ENCODE measurements at regions not wholly inside any gene's neighbourhood (a gene's known extent, or its start where the extent isn't known, plus 50 kb on each side); places are given as distances from the start of the nearest gene placed in this dataset.
A peak's percentile ranks its signal among the peaks of the same experiment; 100 is the strongest.

DNA sequence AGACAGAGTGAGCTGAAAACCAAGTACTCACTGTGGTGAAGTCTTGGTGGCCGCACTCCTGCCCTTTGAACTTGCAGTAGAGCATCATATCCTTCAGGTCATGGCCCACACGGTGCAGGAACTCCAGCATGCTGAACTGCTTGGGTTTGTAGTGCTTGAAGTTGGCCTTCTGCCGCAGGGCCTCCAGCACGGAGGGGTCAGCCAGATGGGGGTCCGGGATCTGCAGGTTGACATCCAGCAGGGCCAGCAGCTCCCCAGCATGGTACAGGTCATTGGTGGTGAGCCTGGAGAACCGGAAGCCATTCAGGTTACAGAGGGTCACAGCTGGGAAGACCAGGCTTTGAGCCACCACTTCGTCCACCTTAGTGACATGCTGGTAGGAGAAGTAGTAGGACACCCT is 99.1 kb upstream of the CCL2 start:
- DNase-seq: no peak

DNA sequence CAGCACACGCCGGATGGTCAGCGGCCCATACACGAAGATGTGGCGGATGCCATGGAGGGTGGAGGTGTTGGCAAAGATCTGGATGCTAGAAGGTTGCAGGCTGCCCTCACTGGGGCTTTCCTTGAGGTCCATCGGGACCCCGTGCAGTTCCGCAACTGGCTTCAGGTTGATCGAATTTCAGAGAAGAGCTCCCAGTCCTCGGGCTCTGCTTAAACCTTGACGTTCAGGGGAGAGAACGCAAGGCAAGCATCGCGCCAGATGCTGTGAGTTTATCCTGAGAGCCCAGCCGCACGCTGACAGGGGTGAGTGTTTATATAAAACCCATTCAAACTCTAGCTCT is 98.7 kb upstream of the CCL2 start:
- no peak for DNase-seq

DNA sequence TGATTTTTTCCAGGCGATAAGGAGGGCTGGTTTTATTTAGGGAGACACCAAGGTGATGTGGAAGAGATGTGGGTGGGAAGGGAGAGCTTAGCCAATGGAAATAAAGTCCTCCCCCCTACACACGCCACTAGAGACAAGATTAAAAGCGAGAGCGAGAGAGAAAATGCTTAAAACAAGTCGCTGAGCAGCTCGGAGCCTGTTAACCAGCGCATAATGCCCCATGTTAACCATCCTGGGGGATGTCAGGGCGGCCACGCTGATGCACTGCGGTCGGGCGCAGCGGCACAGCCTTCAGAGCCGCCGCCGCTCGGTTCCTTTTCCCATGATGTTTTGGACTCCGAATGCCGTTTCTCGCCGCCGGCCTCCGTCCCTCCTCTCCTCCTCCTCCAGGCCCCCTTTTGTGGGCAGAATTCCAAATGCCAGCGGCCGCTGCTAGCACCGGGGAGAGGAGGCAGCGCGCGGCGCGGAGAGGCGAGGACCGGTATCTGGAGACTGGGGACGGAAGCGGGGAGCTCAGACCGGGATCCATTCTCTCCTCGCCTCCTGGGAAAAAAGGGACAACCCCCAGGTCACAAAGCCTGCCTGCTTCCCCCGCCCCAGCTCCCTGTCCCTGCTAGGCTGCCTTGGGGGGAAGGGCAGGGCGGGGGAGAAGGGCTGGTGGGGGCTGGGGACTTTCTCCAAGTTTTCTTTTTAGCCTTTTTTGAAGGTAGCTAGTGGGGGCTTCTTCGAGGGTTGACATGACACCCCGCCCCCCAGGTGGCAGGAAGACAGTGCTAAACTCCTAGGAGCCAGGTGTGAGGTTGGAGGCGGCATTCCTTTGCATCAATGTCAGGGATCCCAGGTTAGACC is 98.1 kb upstream of the CCL2 start:
- DNase-seq: no peak

DNA sequence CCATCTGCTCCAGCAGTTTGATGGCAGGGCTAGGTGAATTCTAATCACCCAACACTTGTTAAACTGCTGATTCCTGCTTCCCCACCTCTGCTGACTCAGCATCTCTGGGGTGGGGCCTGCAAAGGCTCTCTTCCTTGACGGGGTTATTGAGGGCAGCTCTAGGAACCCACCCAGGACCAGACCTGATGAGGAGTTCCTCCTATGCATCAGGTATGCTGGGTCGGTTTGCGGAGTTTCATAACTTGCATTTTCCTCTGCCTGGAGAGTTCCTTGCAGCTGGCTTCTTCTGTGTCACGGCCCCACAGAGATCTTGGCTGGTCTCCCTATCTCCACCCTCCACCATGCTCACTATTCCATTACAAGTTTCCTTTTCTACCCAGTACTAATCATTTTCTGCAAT is 93.4 kb upstream of the CCL2 start:
- DNase-seq: no peak

DNA sequence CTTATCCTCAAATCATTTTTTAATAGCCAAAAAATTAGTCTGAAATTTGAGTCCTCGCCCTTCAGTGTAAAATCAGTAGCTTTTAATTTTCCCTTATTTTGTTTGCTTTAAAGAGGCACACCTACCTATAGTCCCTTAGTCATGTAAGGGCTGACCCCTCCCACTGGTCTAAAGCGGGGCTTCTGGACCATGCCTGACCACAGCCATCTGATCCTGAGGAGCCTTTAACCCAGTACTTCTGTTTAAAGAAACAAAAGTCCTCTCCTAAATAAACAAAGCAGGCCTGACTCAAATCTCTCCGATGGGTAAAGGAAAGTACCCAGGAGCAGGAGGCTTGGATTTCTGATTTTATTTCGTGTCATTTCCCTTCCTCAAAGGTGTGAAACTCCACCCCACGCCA is 92.0 kb upstream of the CCL2 start:
- DNase-seq: no peak

GRCh38 chr17:34163646-34164045 is 91.4 kb upstream of the CCL2 start:
- DNase-seq: peak; percentile 16

DNA sequence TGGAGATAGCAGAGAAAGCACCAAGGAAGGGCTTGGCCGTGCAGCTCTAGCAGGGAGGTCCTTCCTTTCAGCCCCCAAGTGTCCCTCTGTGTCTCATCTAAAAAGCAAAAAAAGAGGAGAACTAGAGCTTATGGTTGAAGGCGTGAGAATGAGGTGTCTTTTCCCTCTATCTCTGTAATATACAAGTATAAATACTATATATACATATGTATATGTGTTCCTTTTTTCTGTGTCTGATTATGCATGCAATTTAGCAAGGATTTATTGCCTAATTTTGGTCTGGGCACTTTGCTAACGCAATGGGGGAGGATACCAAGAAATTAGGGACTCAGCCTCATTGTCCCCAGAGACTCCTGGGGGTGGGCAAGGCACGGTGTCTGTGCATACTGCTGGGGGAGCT is 90.2 kb upstream of the CCL2 start:
- no peak for DNase-seq

GRCh38 chr17:34166352-34166751 is 88.7 kb upstream of the CCL2 start:
- DNase-seq: no peak

- DNase-seq: no peak
These were observed 87.7 kb upstream of the CCL2 start for GRCh38 chr17:34167354-34167753.

DNA sequence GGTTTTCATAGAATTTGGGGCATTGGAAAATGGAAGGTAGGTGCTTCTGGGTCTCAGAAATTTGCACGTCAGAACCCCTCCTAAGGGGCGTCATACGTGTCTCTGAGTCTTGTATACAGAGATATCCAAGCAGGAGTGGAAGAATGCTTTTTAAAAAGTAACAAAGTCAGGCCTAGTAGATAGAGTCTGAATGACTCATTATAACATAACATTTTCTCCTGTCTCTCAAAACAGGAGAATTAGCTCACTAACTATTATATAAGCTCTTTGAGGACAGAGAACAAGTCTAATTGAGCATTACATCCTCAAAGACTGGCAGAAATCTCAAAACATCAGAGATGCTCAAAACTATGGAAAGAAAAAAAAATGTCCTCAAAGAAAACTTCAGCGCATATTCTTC is 86.1 kb upstream of the CCL2 start:
- DNase-seq: no peak

DNA sequence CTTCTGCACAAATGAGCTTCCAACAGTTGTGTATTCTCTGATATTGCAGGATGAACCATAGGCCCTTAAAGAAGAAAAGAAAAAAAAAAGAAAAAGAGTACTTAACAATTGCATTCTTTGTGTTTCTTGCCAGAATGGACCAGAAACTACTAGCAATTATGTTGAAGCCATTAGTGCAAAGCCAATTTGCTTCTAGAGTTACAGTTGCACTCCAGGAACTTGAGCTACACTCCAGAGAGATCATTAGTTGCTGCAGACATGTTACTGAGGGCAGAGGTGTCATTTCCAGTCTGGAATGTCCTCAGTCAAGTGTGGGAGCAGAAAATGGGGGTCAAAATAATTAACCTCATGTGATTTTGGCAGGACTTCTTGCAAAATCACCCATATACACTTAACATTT is 85.6 kb upstream of the CCL2 start:
- no peak for DNase-seq

DNA sequence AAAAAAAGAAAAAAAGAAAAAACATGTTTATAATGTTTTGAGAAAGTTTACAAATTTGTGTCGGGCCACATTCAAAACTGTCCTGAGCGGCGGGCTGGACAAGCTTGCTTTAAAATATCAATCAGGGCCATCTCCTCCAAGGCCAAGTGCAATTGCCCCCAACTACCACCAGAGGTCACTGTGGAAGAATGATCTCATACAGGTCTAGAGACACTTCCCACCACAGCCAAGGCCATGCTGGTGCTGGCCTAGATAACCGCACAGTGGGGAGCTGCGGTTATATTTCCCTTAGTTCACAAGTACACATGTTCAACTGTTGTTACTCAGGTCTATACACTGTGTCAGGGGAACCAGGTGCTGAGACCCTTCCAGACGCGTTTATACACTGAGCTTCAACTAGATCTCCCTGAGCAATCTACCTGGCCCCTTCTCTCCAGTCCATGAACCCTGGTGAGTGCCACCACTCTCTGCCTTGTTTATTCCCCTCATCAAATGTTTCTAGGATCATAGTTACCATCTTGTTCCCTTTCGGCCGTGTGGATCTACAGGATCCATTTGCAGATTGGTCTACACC is 83.8 kb upstream of the CCL2 start:
- DNase-seq: peak; percentile 87

- DNase-seq: no peak
These were observed 82.6 kb upstream of the CCL2 start for GRCh38 chr17:34172390-34172918.

DNA sequence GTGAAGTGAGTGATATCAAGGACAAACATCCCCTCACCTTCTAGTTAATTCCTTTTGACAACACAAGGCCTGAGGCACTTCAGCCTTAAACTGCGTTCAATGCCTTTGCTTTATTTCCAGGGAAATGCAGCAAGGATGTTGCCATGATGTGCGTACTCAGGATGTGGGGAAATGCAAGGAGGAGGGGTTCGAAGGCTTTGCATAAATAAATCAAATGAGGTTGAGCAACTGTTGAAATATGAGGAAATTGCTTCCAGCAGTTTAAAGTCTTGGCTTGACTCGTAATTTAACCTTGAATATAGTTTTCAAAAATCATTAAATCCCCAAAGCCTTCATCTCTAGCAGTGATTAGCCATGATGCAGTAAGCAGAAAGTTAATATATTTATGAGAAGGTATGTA is 81.8 kb upstream of the CCL2 start:
- DNase-seq: no peak

DNA sequence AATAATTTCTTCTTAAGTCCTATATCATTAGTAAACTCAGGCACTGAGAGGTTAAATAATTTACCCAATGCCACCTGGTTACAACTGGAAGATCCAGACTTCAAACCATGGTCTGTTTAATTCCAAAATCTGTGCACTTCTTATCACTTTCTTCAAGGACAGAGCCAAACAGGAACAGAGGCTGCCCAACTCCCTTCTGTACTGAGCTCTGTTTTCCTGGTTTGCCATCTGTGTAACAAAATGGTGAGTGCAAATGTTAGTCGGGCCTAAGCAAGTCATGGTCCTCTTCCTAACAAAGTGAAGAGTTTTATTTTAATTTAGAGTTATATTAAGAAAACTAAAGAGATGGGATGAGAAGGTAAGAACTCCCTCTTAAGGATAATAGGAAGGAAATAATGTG is 80.6 kb upstream of the CCL2 start:
- no peak for DNase-seq

DNA sequence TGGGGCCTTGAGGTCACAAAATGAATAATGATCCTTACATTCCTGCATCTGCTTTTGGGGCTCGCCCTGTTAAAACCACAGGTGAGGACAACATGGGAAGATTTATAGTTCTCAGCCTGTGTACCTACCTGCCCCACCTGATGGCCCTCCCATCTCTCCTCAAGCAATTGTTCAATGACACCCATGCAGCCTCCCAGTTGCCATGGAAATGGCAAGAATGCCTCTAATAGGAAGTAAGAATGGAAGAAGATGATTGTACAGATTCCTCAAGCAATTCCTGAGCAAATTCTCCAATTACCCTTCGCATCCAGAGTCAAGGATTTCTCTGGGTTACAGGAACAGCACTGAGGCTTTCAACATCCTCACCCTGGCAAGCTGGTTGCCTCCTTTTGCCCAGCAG is 78.6 kb upstream of the CCL2 start:
- DNase-seq: no peak

DNA sequence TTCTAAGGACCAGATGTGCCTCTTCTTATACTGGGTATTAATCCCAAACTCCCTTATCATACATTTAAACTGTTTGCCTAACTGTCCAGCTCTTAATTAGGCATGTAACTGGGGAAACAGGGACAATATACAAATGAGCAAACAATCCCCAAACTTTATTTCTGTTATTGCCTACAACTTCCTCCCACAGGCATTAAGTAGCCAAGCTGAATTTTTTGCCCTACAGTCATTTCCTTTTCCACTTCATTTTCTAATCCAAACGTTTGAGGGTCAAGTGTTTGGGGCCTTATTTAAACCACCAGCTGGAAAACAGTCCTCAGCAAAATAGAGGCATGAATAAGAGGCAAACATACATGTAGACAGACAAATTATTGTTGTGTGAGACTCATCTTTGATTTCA is 77.4 kb upstream of the CCL2 start:
- DNase-seq: peak; percentile 93

DNA sequence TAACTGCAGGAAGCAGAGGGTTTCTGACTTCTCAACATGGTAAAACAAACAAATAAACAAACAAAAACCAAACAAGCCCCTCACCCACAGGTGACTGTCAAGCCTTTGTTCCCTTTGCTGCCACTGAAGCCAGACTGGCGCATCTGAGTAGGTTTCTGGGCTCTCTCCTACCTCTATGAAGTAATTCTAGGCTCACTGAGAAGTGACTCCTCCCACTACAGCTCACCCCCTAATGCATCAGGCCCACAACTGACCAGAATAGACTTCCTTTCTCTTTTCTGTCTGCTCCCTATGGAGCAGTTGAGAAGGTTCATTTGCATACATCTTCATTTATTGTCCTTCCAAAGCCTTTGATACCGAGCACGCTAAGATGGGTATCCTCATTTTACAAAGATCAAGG is 77.0 kb upstream of the CCL2 start:
- peak; percentile 71 for DNase-seq

GRCh38 chr17:34182036-34182803 is 72.9 kb upstream of the CCL2 start:
- no peak for DNase-seq

DNA sequence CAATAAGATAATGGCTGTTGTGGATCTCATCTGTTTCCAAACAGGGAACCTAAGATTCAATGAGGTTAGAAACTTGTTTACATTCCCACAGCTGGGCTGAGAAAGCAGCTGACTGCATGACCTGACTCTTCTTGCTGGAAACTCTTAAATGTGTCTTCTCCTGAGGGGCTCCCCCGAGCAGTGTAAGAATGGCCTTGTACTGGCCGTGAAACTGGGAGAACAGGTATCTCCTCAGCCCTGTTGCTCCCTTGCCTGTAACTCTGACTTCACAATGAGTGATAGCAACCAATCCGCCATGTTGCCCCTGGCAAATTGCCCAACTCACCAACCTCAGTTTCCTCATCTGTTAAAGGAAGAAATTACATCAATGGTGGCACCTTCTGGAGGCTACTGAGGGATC is 59.1 kb upstream of the CCL2 start:
- DNase-seq: no peak

- no peak for DNase-seq
These were observed 56.6 kb upstream of the CCL2 start for GRCh38 chr17:34198519-34198918.

DNA sequence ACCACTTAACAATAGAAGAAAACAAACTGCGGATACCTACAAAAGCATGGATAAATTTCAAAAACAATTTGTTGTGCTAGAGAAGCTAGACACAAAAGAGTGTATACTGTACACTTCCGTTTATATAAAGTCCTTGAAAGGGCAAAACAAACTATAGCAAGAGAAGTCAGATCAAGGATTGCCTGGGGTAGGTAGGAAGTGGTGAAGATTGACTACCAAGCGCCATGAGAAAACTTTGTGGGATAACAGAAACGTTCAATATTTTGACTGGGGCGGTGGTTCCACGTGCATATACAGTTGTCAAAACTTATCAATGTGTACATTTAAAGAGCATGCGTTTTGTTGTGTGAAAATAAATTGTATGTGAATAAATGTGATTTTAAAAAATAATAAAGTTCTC is 55.6 kb upstream of the CCL2 start:
- DNase-seq: no peak

DNA sequence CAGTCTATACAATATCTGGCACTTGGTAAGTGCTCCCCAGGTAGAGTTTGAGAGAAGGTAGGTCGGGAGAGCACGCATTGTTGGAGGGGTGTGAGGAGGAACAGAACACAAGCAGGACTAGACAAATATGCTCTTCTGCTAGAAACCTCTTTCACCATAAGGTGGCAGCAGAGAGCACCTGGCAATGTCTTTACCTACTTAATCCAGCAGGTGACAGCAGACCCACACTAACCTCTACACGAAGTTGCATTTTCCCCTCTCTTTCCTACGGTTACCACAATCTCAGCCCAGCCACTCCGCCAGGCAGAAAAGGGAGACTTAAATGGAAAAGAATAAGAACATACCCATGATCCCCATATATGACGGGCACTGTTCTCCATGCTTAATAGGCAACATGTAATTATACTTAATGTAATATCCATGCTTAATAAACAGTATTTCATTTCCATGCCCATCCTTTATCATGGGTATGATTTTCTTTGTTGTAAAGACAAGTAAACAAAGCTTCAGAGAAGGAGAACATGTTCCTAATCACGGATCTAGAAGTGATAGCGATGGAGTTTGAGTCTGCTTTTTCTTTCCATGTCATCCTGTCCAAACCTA is 55.1 kb upstream of the CCL2 start:
- peak; percentile 95 for DNase-seq
